BLaER1 treated with 17β-estradiol and CSF1 and Interleukin-3, amounts not matched to agents 10 nM and 100 nM (cell line): ENCODE measurements at regions not wholly inside any gene's neighbourhood (a gene's known extent, or its start where the extent isn't known, plus 50 kb on each side); places are given as distances from the start of the nearest gene placed in this dataset.

Source experiments
- H3K27ac ChIP-seq, 11 experiments: shearing (Covaris generic); formaldehyde crosslinking; 2 replicates each; pipeline ENCODE4 v1.8.1; 2022
- H3K27me3 ChIP-seq, 11 experiments: shearing (Covaris generic); formaldehyde crosslinking; 2 replicates each; pipeline ENCODE4 v1.8.1; 2022
- H3K36me3 ChIP-seq, 11 experiments: shearing (Covaris generic); formaldehyde crosslinking; 2 replicates each; pipeline ENCODE4 v1.8.1; 2022
- H3K4me1 ChIP-seq, 10 experiments: shearing (Covaris generic); formaldehyde crosslinking; 2 replicates each; pipeline ENCODE4 v1.8.1; 2022
- H3K4me2 ChIP-seq, 11 experiments: shearing (Covaris generic); formaldehyde crosslinking; 2 replicates each; pipeline ENCODE4 v1.8.1; 2022
- H3K4me3 ChIP-seq, 10 experiments: shearing (Covaris generic); formaldehyde crosslinking; 2 replicates each; pipeline ENCODE4 v1.8.1; 2022
- H3K9ac ChIP-seq, 11 experiments: shearing (Covaris generic); formaldehyde crosslinking; 2 replicates each; pipeline ENCODE4 v1.8.1; 2022
- H3K9me3 ChIP-seq, 11 experiments: shearing (Covaris generic); formaldehyde crosslinking; replicated peaks in 1 of 11; 2 replicates each; pipeline ENCODE4 v1.8.1; 2022
- H4K20me1 ChIP-seq, 11 experiments: shearing (Covaris generic); formaldehyde crosslinking; 2 replicates each; pipeline ENCODE4 v1.8.1; 2022
- Cebpa-rat ChIP-seq, 11 experiments: shearing (Covaris generic); IDR thresholded peaks; 2 replicates each; pipeline ENCODE4 v1.8.1; 2022

GRCh38 chr5:3080366-3080765, 328.9 kb upstream of the IRX2 start:
- no peaks in the 10 kb centered on the region for H3K4me1 ChIP-seq
- no peaks in the 10 kb centered on the region for H3K36me3 ChIP-seq
- H3K4me2 ChIP-seq, result no peak overlapping the region
- no peak for TF ChIP-seq Cebpa-rat (IDR thresholded peaks at IDR 0.05)
- no peaks in the 10 kb centered on the region for H3K27me3 ChIP-seq
- H4K20me1 ChIP-seq, result no peaks in the 10 kb centered on the region
- no peak overlapping the region for H3K27ac ChIP-seq
- no peak overlapping the region for H3K4me3 ChIP-seq
- H3K9ac ChIP-seq, result no peak overlapping the region
- H3K9me3 ChIP-seq, result peaks cover 25 to 44% (median 38%) of the 10 kb centered on the region in 11 experiments

- no peaks in the 10 kb centered on the region for H3K4me1 ChIP-seq
- no peak for TF ChIP-seq Cebpa-rat (IDR thresholded peaks at IDR 0.05)
- no peak overlapping the region for H3K4me2 ChIP-seq
- H4K20me1 ChIP-seq, result no peaks in the 10 kb centered on the region
- H3K9ac ChIP-seq, result no peak overlapping the region
- H3K36me3 ChIP-seq, result no peaks in the 10 kb centered on the region
- H3K4me3 ChIP-seq, result no peak overlapping the region
- H3K9me3 ChIP-seq, result peaks cover 51 to 68% (median 62%) of the 10 kb centered on the region in 11 experiments
- H3K27me3 ChIP-seq, result no peaks in the 10 kb centered on the region
- H3K27ac ChIP-seq, result no peak overlapping the region
Observed at GRCh38 chr5:3077684-3078083, 326.2 kb upstream of the IRX2 start.

- Histone ChIP-seq H3K4me2 (no peak overlapping the region), H4K20me1 (no peaks in the 10 kb centered on the region), H3K4me1 (no peaks in the 10 kb centered on the region), H3K36me3 (no peaks in the 10 kb centered on the region), H3K9ac (no peak overlapping the region), H3K4me3 (no peak overlapping the region), H3K27me3 (no peaks in the 10 kb centered on the region), H3K9me3 (peaks cover 73 to 92% (median 82%) of the 10 kb centered on the region in 11 experiments), H3K27ac (no peak overlapping the region)
- TF ChIP-seq Cebpa-rat (IDR thresholded peaks at IDR 0.05), result no peak
Observed at GRCh38 chr5:3075309-3075708, 323.8 kb upstream of the IRX2 start.

GRCh38 chr5:3068401-3068800, 316.9 kb upstream of the IRX2 start:
- TF ChIP-seq Cebpa-rat (IDR thresholded peaks at IDR 0.05), result no peak
- H3K4me2 ChIP-seq, result no peak overlapping the region
- H3K9ac ChIP-seq, result no peak overlapping the region
- no peak overlapping the region for H3K4me3 ChIP-seq
- H4K20me1 ChIP-seq, result no peaks in the 10 kb centered on the region
- H3K9me3 ChIP-seq, result peaks cover 33 to 66% (median 53%) of the 10 kb centered on the region in 11 experiments
- H3K36me3 ChIP-seq, result no peaks in the 10 kb centered on the region
- H3K27me3 ChIP-seq, result no peaks in the 10 kb centered on the region
- H3K27ac ChIP-seq, result no peak overlapping the region
- H3K4me1 ChIP-seq, result no peaks in the 10 kb centered on the region

- no peaks in the 10 kb centered on the region for H4K20me1 ChIP-seq
- no peaks in the 10 kb centered on the region; a peak in 2 of 20 replicates for H3K4me1 ChIP-seq
- no peak overlapping the region for H3K9ac ChIP-seq
- no peak overlapping the region for H3K27ac ChIP-seq
- H3K4me3 ChIP-seq, result no peak overlapping the region; a peak in 1 of 20 replicates
- H3K9me3 ChIP-seq, result peaks cover 52 to 77% (median 66%) of the 10 kb centered on the region in 11 experiments
- no peak for TF ChIP-seq Cebpa-rat (IDR thresholded peaks at IDR 0.05)
- H3K27me3 ChIP-seq, result no peaks in the 10 kb centered on the region
- no peak overlapping the region for H3K4me2 ChIP-seq
- peaks cover 0 to 3% (median 0%) of the 10 kb centered on the region in 11 experiments; a peak in 1 of 22 replicates for H3K36me3 ChIP-seq
Observed at GRCh38 chr5:3060283-3060682, 308.8 kb upstream of the IRX2 start.

GRCh38 chr5:3059488-3059887, 308.0 kb upstream of the IRX2 start:
- Histone ChIP-seq H3K36me3 (peaks cover 0 to 3% (median 0%) of the 10 kb centered on the region in 11 experiments; a peak in 1 of 22 replicates), H3K27ac (no peak overlapping the region), H3K9me3 (peaks cover 52 to 77% (median 64%) of the 10 kb centered on the region in 11 experiments), H3K9ac (no peak overlapping the region), H3K27me3 (no peaks in the 10 kb centered on the region), H3K4me1 (peaks cover 0 to 7% (median 0%) of the 10 kb centered on the region in 10 experiments; a peak in 2 of 20 replicates), H3K4me2 (no peak overlapping the region), H3K4me3 (no peak overlapping the region), H4K20me1 (no peaks in the 10 kb centered on the region)
- no peak for TF ChIP-seq Cebpa-rat (IDR thresholded peaks at IDR 0.05)

- Histone ChIP-seq H3K27ac (no peak overlapping the region), H3K4me1 (peaks cover 0 to 8% (median 0%) of the 10 kb centered on the region in 10 experiments; a peak in 2 of 20 replicates), H3K9ac (no peak overlapping the region), H4K20me1 (no peaks in the 10 kb centered on the region), H3K27me3 (no peaks in the 10 kb centered on the region), H3K9me3 (peaks cover 52 to 75% (median 61%) of the 10 kb centered on the region in 11 experiments), H3K4me2 (no peak overlapping the region), H3K36me3 (peaks cover 0 to 3% (median 0%) of the 10 kb centered on the region in 11 experiments; a peak in 1 of 22 replicates), H3K4me3 (no peak overlapping the region)
- no peak for TF ChIP-seq Cebpa-rat (IDR thresholded peaks at IDR 0.05)
Observed at GRCh38 chr5:3058942-3059341, 307.5 kb upstream of the IRX2 start.

GRCh38 chr5:3056866-3057265, 305.4 kb upstream of the IRX2 start:
- TF ChIP-seq Cebpa-rat (IDR thresholded peaks at IDR 0.05), result no peak
- Histone ChIP-seq H3K36me3 (peaks cover 0 to 3% (median 0%) of the 10 kb centered on the region in 11 experiments; a peak in 1 of 22 replicates), H4K20me1 (no peaks in the 10 kb centered on the region), H3K9me3 (peaks cover 37 to 66% (median 45%) of the 10 kb centered on the region in 11 experiments), H3K9ac (no peak overlapping the region), H3K4me1 (peaks cover 0 to 8% (median 0%) of the 10 kb centered on the region in 10 experiments; a peak in 2 of 20 replicates), H3K27me3 (no peaks in the 10 kb centered on the region), H3K4me3 (no peak overlapping the region), H3K4me2 (no peak overlapping the region), H3K27ac (no peak overlapping the region)

- H4K20me1 ChIP-seq, result no peaks in the 10 kb centered on the region
- H3K27me3 ChIP-seq, result no peaks in the 10 kb centered on the region
- no peak for TF ChIP-seq Cebpa-rat (IDR thresholded peaks at IDR 0.05)
- H3K27ac ChIP-seq, result no peak overlapping the region
- peaks cover 0 to 8% (median 0%) of the 10 kb centered on the region in 10 experiments; a peak in 1 of 20 replicates for H3K4me1 ChIP-seq
- no peak overlapping the region for H3K4me3 ChIP-seq
- H3K9me3 ChIP-seq, result peaks cover 0 to 13% (median 3%) of the 10 kb centered on the region in 11 experiments; a peak in 4 of 22 replicates
- H3K4me2 ChIP-seq, result no peak overlapping the region
- no peak overlapping the region for H3K9ac ChIP-seq
- no peaks in the 10 kb centered on the region for H3K36me3 ChIP-seq
Observed at GRCh38 chr5:3051400-3051799, 299.9 kb upstream of the IRX2 start.

GRCh38 chr5:3050863-3051262, 299.4 kb upstream of the IRX2 start:
- Histone ChIP-seq H3K9ac (no peak overlapping the region), H3K27ac (no peak overlapping the region), H3K4me2 (no peak overlapping the region), H4K20me1 (no peaks in the 10 kb centered on the region), H3K4me3 (no peak overlapping the region), H3K4me1 (peaks cover 0 to 8% (median 0%) of the 10 kb centered on the region in 10 experiments; a peak in 1 of 20 replicates), H3K9me3 (peaks cover 0 to 10% (median 3%) of the 10 kb centered on the region in 11 experiments; a peak in 4 of 22 replicates), H3K36me3 (no peaks in the 10 kb centered on the region), H3K27me3 (no peaks in the 10 kb centered on the region)
- no peak for TF ChIP-seq Cebpa-rat (IDR thresholded peaks at IDR 0.05)
